B cell (primary cell): ENCODE measurements at regions not wholly inside any gene's neighbourhood (a gene's known extent, or its start where the extent isn't known, plus 50 kb on each side); places are given as distances from the start of the nearest gene placed in this dataset.

Source experiments
- EZH2 ChIP-seq: IDR thresholded peaks from 2 replicates; pipeline ENCODE4 v1.6.1; 2012; ENCODE audit warnings: borderline replicate concordance, low read depth, mild to moderate bottlenecking, moderate library complexity, low read length; ENCODE audit not compliant: insufficient read depth, poor library complexity, severe bottlenecking
- TF ChIP-seq, protein P1 (sequence below): fragments of 200-600 bp; IDR thresholded peaks from one replicate; pipeline ENCODE4 v1.8.0; 2022; ENCODE audit warnings: antibody characterized with exemption, mild to moderate bottlenecking

DNA sequence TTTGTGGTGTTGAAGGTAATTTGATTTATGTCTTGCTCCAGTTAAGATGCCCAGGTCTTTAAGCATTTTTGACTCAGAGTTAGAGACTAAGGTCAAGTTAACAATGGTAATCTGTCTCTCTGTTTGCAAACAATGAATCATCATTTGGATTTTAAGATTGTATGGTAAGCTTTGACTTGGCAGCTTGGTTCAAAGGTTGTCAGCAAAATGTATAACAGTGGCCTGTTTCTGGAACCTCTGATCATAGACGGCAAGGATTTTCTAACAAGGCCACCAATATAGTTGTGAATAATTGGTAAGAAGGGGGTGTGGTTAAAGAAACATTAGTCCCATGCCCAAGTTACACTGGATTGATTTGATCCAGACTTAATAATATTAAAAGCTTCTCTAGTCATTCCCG is 775.2 kb upstream of the GOLIM4 start:
- TF ChIP-seq, protein P1, sequence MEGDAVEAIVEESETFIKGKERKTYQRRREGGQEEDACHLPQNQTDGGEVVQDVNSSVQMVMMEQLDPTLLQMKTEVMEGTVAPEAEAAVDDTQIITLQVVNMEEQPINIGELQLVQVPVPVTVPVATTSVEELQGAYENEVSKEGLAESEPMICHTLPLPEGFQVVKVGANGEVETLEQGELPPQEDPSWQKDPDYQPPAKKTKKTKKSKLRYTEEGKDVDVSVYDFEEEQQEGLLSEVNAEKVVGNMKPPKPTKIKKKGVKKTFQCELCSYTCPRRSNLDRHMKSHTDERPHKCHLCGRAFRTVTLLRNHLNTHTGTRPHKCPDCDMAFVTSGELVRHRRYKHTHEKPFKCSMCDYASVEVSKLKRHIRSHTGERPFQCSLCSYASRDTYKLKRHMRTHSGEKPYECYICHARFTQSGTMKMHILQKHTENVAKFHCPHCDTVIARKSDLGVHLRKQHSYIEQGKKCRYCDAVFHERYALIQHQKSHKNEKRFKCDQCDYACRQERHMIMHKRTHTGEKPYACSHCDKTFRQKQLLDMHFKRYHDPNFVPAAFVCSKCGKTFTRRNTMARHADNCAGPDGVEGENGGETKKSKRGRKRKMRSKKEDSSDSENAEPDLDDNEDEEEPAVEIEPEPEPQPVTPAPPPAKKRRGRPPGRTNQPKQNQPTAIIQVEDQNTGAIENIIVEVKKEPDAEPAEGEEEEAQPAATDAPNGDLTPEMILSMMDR: no peak
- no peak for TF ChIP-seq EZH2
